Upper lobe of left lung (tissue), 6 donors: ENCODE measurements at regions not wholly inside any gene's neighbourhood (a gene's known extent, or its start where the extent isn't known, plus 50 kb on each side); places are given as distances from the start of the nearest gene placed in this dataset.
"Not testable (repeated sequence)": the region's sequence is repeated elsewhere in the genome, so short reads cannot be mapped to it uniquely, and the experiment has no call there.

ENCODE experiments used
- ATAC-seq, 2 donors: fragments of 200-7000 bp; cut with Tn5 transposase; one replicate each; pipeline ENCODE4 v1.9.1; 2022; ENCODE audit warnings: mild to moderate bottlenecking in 2 of 2, moderate library complexity in 2 of 2; ENCODE audit not compliant: low FRiP score in 2 of 2
- DNase-seq, 2 donors: peaks; one replicate each; pipeline ENCODE4 v3.0.0-alpha.2; 2019 to 2020
- H3K27ac ChIP-seq, 4 donors: fragments of 200-600 bp; sonication (generic); one replicate each; pipeline ENCODE4 v1.5.1; 2016 to 2019
- H3K27me3 ChIP-seq, 4 donors: fragments of 200-600 bp; sonication (generic); one replicate each; pipeline ENCODE4 v1.5.1; 2017 to 2019
- H3K36me3 ChIP-seq, 4 donors: fragments of 200-600 bp; sonication (generic); one replicate each; pipeline ENCODE4 v1.5.1; 2016 to 2019
- H3K4me1 ChIP-seq, 4 donors: fragments of 200-600 bp; sonication (generic); one replicate each; pipeline ENCODE4 v1.5.1; 2018 to 2019
- H3K4me3 ChIP-seq, 4 donors: fragments of 200-600 bp; sonication (generic); one replicate each; pipeline ENCODE4 v1.5.1; 2017 to 2019; ENCODE audit warnings: mild to moderate bottlenecking in 2 of 4, moderate library complexity in 1 of 4
- H3K9me3 ChIP-seq, 4 donors: fragments of 200-600 bp; sonication (generic); one replicate each; pipeline ENCODE4 v1.5.1; 2018 to 2019
- EP300 ChIP-seq, 4 donors: sonication (generic); formaldehyde crosslinking; IDR thresholded peaks; one replicate each; pipeline ENCODE4 v1.5.1; 2017; ENCODE audit warnings: antibody characterized with exemption in 4 of 4, control low read depth in 2 of 4
- POLR2A ChIP-seq, 4 donors: fragments of 450-650 bp; IDR thresholded peaks; one replicate each; pipeline ENCODE4 v1.5.1; 2016 to 2017; ENCODE audit warnings: antibody characterized with exemption in 4 of 4, mild to moderate bottlenecking in 2 of 4
- POLR2AphosphoS5 ChIP-seq, 2 donors: sonication (generic); formaldehyde crosslinking; IDR thresholded peaks; one replicate each; pipeline ENCODE4 v1.5.1; 2017; ENCODE audit warnings: antibody characterized with exemption in 2 of 2
- WGBS, 2 donors: methylation state at CpG; one replicate each; pipeline ENCODE4 v1.1.5; 2017 to 2018; 5-methylcytosine and 5-hydroxymethylcytosine counted together
- TF ChIP-seq, protein P1 (sequence below), 6 experiments: fragments of 450-650 bp in 4 of 6; fragments of 200-600 bp in 2 of 6; sonication (generic) in 2 of 6; IDR thresholded peaks; one replicate each; pipeline ENCODE4 v1.5.1; 2016 to 2019; ENCODE audit warnings: antibody characterized with exemption in 6 of 6
- donor health status: DM: no; HTN: no; CAD: no; lungs with moderate emphysema.
- donor health status: DM: no; HTN: yes; CAD: no; lungs with severe emphysema.

DNA sequence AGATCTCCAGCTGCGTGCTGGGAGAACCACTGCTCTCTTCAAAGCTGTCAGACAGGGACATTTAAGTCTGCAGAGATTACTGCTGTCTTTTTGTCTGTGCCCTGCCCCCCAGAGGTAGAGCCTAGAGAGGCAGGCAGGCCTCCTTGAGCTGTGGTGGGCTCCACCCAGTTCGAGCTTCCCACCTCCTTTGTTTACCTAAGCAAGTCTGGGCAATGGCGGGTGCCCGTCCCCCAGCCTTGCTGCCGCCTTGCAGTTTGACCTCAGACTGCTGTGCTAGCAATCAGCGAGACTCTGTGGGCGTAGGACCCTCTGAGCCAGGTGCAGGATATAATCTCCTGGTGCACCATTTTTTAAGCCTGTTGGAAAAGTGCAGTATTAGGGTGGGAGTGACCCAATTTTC is 128.6 kb downstream of the ACTR3 start:
- H3K4me3 ChIP-seq, H3K9me3 ChIP-seq, ATAC-seq, H3K27ac ChIP-seq, H3K36me3 ChIP-seq, H3K27me3 ChIP-seq, H3K4me1 ChIP-seq: not testable (repeated sequence)
- DNase-seq, result peak in 1 of 2 donors; percentile 2
- 83% methylated on average over 6 to 7 of the region's 7 CpGs for WGBS, 2 donors

DNA sequence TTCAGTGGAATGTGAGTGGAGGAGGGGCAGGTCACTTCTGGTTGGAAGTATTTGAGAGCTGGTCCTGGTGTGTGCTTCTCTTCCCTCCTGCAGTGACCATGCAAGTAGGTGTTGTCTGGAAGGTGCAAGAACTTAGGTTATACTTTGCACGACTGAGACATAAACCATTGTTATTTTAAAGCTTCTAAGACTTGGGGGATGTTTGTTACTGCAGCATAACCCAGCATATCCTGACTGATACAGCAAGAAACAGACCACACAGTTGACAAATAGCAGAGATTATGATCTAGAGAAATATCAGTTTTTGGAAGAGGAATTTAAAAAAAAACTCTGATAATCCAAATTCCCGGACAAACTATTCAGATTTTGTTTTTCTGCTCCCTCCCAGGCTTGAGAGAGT is 130.8 kb downstream of the ACTR3 start:
- no peak for DNase-seq
- H3K27me3 ChIP-seq, result no peaks in the 10 kb centered on the region
- H3K27ac ChIP-seq, result no peak overlapping the region
- no peak overlapping the region for H3K4me3 ChIP-seq
- WGBS, 2 donors, result 71 to 75% methylated on average over 2 of the region's 2 CpGs
- ATAC-seq, result no peak
- TF ChIP-seq POLR2A (IDR thresholded peaks at IDR 0.05) (no peak), EP300 (IDR thresholded peaks at IDR 0.05) (no peak), POLR2AphosphoS5 (IDR thresholded peaks at IDR 0.05) (no peak)
- TF ChIP-seq, protein P1, sequence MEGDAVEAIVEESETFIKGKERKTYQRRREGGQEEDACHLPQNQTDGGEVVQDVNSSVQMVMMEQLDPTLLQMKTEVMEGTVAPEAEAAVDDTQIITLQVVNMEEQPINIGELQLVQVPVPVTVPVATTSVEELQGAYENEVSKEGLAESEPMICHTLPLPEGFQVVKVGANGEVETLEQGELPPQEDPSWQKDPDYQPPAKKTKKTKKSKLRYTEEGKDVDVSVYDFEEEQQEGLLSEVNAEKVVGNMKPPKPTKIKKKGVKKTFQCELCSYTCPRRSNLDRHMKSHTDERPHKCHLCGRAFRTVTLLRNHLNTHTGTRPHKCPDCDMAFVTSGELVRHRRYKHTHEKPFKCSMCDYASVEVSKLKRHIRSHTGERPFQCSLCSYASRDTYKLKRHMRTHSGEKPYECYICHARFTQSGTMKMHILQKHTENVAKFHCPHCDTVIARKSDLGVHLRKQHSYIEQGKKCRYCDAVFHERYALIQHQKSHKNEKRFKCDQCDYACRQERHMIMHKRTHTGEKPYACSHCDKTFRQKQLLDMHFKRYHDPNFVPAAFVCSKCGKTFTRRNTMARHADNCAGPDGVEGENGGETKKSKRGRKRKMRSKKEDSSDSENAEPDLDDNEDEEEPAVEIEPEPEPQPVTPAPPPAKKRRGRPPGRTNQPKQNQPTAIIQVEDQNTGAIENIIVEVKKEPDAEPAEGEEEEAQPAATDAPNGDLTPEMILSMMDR (IDR thresholded peaks at IDR 0.05), result no peak
- no peaks in the 10 kb centered on the region for H3K4me1 ChIP-seq
- no peaks in the 10 kb centered on the region for H3K9me3 ChIP-seq
- H3K36me3 ChIP-seq, result no peaks in the 10 kb centered on the region

DNA sequence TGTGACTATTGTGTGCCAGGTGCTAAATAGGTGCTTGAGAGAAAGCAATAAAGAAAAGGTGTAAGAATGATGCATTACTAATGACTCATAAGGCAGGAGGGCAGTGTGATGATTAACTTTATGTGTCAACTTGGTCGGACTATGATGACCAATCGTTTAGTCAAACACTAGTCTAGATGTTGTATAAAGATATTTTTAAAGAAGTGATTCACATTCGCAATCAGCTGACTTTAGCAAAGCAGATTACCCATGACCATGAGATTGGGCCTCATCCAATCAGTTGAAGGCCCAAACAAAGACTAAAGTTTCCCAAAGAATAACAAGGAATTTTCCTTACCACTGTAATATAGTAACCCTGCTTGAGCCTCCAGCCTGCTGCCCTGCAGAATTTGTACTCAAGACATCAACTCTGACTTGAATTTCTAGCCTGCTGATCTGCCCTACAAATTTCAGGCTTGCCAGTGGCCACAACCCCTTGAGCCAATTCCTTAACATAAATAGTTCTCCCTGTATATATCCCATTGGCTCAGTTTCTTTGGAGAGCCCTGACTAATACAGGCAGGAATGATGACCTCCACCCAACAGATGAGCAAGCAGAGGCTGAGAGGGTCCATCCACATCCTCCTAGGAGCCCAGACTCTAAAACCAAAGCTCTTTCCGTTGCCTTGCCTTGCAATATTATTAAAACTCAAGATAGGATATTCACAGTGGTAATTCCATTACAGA is 132.6 kb downstream of the ACTR3 start:
- H3K27me3 ChIP-seq, result no peaks in the 10 kb centered on the region
- peak in 1 of 2 donors; percentile 32 for ATAC-seq
- TF ChIP-seq POLR2AphosphoS5 (IDR thresholded peaks at IDR 0.05), result no peak
- TF ChIP-seq EP300 (IDR thresholded peaks at IDR 0.05), result no peak
- no peak for TF ChIP-seq POLR2A (IDR thresholded peaks at IDR 0.05)
- TF ChIP-seq, protein P1 (IDR thresholded peaks at IDR 0.05), result no peak
- 75 to 79% methylated on average over 4 of the region's 4 CpGs for WGBS, 2 donors
- no peak overlapping the region for H3K4me3 ChIP-seq
- H3K27ac ChIP-seq, result no peak overlapping the region
- no peaks in the 10 kb centered on the region for H3K4me1 ChIP-seq
- H3K9me3 ChIP-seq, result no peaks in the 10 kb centered on the region
- no peak for DNase-seq
- no peaks in the 10 kb centered on the region for H3K36me3 ChIP-seq

DNA sequence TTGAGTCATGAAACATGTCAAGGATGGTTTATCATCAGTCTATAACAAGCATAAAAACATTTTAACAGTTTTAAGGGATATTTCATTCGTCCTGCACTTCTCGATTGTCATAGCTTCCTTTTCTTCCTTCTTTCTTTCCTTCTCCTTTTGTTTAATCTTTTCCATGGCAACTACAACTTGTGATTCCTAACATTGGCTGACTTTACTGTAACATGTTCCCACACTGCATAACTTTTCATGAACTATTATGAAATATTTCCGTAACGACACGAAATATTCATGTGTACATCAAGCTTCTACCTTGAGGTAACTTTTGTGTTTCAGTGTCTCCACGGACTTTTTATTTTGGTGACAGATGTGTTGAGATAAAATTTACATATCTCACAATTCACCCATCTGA is 134.4 kb downstream of the ACTR3 start:
- no peak overlapping the region for H3K4me3 ChIP-seq
- no peaks in the 10 kb centered on the region for H3K4me1 ChIP-seq
- ATAC-seq (no peak), DNase-seq (no peak)
- H3K36me3 ChIP-seq, result no peaks in the 10 kb centered on the region
- no peaks in the 10 kb centered on the region for H3K27me3 ChIP-seq
- H3K9me3 ChIP-seq, result no peaks in the 10 kb centered on the region
- WGBS, 2 donors, result 78 to 81% methylated on average over 6 of the region's 6 CpGs
- TF ChIP-seq, protein P1 (IDR thresholded peaks at IDR 0.05), result no peak
- no peak for TF ChIP-seq POLR2A (IDR thresholded peaks at IDR 0.05)
- TF ChIP-seq EP300 (IDR thresholded peaks at IDR 0.05), result no peak
- TF ChIP-seq POLR2AphosphoS5 (IDR thresholded peaks at IDR 0.05), result no peak
- no peak overlapping the region for H3K27ac ChIP-seq

DNA sequence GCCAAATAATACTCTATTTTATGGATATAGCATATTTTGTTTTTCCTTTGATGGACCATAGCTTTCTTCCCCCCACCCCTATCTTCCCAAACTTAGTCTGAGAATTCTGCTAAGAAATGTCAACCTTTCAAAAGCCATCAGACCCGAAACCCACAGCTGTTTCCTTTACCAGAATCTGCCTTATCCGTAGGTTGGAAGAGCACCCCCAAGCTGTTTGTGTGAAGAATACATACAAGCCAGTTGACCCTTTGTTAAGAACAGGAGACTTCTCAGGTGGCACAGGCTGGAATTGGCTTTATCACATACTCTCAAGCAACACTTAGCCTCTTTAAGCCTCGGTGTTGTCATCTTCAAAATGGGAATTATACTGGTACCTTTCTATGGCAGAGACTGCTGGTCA is 135.1 kb downstream of the ACTR3 start:
- no peak for ATAC-seq
- Histone ChIP-seq H3K4me3 (no peak overlapping the region), H3K4me1 (no peaks in the 10 kb centered on the region), H3K27ac (no peak overlapping the region), H3K9me3 (no peaks in the 10 kb centered on the region), H3K36me3 (no peaks in the 10 kb centered on the region), H3K27me3 (no peaks in the 10 kb centered on the region)
- TF ChIP-seq EP300 (IDR thresholded peaks at IDR 0.05) (no peak), POLR2A (IDR thresholded peaks at IDR 0.05) (no peak), POLR2AphosphoS5 (IDR thresholded peaks at IDR 0.05) (no peak)
- TF ChIP-seq, protein P1 (IDR thresholded peaks at IDR 0.05), result no peak
- DNase-seq, result no peak
- 83 to 85% methylated on average over 3 of the region's 3 CpGs for WGBS, 2 donors
